ENCODE measurements at regions not wholly inside any gene's neighbourhood (a gene's known extent, or its start where the extent isn't known, plus 50 kb on each side); places are given as distances from the start of the nearest gene placed in this dataset.

DNA sequence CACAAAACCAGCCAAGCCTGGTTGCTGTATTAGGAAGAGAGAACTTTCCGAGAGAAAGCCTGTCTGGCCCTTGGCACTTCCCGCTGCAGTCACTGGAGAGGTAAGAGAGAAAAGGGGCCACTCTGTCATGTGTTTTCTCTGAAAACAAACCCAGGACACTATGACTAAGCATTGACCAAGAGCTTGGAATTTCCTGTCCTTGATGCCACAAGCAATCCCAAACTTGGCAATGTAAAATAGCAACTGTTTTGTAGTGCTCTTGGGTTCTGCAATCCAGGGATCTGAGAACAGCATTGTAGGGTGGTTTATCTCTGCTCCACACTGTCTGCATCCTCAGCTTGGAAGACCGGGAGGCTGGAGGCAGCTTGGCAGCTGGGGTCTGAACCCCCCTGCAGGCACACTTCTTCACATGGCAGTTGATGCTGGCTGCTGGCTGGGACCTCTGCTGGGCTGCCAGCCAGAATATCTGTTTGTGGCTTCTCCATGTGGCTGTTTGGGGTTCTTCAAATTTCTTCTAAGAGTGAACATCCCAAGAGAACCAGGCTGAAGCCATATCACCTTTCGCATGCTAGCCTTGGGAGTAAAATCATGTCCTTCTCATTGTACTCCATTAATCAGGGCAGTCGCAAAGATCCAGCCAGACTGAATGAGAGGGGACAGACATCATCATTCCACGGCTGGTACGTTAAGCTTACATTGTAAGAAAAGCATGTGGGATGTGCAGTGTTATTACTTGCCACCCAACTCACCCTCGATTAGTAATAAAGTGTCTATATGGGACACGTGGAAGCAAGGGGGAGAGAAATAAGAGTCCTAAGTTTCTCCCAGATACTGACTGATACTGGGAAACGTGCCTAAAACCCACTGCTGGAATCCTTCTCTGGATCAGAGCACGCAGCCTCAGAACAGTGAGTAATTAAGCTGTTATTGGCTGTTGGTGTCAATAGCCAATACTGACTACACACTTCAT, 537.4 kb upstream of the B3GAT1 start:
- TF ChIP-seq POLR2A (IDR thresholded peaks at IDR 0.05), result no peak
- TF ChIP-seq EP300 (IDR thresholded peaks at IDR 0.05), result no peak
- no peak for TF ChIP-seq POLR2AphosphoS5 (IDR thresholded peaks at IDR 0.05)
- TF ChIP-seq, protein P1, sequence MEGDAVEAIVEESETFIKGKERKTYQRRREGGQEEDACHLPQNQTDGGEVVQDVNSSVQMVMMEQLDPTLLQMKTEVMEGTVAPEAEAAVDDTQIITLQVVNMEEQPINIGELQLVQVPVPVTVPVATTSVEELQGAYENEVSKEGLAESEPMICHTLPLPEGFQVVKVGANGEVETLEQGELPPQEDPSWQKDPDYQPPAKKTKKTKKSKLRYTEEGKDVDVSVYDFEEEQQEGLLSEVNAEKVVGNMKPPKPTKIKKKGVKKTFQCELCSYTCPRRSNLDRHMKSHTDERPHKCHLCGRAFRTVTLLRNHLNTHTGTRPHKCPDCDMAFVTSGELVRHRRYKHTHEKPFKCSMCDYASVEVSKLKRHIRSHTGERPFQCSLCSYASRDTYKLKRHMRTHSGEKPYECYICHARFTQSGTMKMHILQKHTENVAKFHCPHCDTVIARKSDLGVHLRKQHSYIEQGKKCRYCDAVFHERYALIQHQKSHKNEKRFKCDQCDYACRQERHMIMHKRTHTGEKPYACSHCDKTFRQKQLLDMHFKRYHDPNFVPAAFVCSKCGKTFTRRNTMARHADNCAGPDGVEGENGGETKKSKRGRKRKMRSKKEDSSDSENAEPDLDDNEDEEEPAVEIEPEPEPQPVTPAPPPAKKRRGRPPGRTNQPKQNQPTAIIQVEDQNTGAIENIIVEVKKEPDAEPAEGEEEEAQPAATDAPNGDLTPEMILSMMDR (IDR thresholded peaks at IDR 0.05), result no peak
- no peak overlapping the region for H3K27ac ChIP-seq

DNA sequence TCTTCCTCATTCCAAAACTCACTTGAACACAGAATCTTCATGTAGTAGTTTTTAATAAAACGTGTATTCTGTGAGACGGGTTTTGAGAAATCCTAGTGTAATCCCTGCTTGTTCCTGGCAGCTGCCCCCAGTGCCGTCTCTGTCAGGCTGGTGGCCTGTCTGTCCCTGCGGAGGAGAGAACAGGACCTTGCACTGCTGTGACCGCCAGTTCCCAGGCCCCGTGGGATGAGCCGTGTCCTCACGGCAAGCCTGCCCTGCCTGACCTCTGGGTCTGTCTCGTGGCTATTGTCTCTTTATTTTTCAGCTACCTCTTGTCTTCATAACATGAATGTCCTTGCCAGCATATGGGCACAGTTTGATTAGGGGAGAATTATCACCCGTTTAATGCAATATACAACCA, 535.5 kb upstream of the B3GAT1 start:
- no peak overlapping the region for H3K27ac ChIP-seq
- H3K9me3 ChIP-seq, result no peaks in the 10 kb centered on the region
- H3K4me1 ChIP-seq, result peaks cover 0 to 10% (median 0%) of the 10 kb centered on the region in 3 donors
- WGBS, 2 donors (ENCODE audit: low coverage in 1 of 2), result 88 to 91% methylated on average over 4 to 9 of the region's 10 CpGs
- no peak overlapping the region for H3K4me3 ChIP-seq
- ATAC-seq, result no peak
- H3K36me3 ChIP-seq, result no peaks in the 10 kb centered on the region
- H3K27me3 ChIP-seq, result peaks cover 19% of the 10 kb centered on the region
- no peak for TF ChIP-seq EP300 (IDR thresholded peaks at IDR 0.05)
- no peak for TF ChIP-seq POLR2AphosphoS5 (IDR thresholded peaks at IDR 0.05)
- TF ChIP-seq, protein P1 (IDR thresholded peaks at IDR 0.05), result no peak
- no peak for TF ChIP-seq POLR2A (IDR thresholded peaks at IDR 0.05)

More for the DNA sequence above, 537.4 kb upstream of the B3GAT1 start:
- Histone ChIP-seq H3K4me3 (no peak overlapping the region), H3K27me3 (peaks cover 10% of the 10 kb centered on the region), H3K4me1 (peaks cover 0 to 10% (median 0%) of the 10 kb centered on the region in 3 donors), H3K36me3 (no peaks in the 10 kb centered on the region), H3K9me3 (no peaks in the 10 kb centered on the region)
- ATAC-seq, result peak; percentile 66
- 52 to 78% methylated on average over 4 to 6 of the region's 11 CpGs for WGBS, 2 donors (ENCODE audit: low coverage in 1 of 2)

DNA sequence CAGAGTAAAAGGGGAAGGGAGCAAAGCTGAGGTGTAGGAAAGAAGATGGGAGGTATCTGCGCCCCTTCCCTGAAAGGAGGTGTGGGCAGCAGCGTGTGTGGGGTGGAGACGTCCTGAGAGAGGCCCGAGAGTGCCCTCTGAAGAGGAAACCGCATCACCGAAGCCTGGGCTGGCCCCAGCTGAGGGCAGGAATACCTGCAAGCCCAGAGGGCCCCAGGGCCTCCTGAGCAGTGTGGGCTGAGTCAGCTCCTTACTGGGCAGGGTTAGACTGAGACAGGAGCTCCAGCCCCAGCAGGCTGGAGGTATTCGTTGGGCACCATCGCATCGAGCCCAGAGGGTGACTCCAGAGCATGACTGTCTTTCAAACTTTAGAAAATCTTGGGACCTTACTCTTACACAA, 534.0 kb upstream of the B3GAT1 start:
- Histone ChIP-seq H3K9me3 (no peaks in the 10 kb centered on the region), H3K27ac (no peak overlapping the region), H3K4me1 (peaks cover 0 to 10% (median 0%) of the 10 kb centered on the region in 3 donors), H3K4me3 (no peak overlapping the region), H3K36me3 (no peaks in the 10 kb centered on the region), H3K27me3 (peaks cover 29% of the 10 kb centered on the region)
- ATAC-seq, result no peak
- 73% methylated on average over 7 of the region's 9 CpGs; no CpG with 5 or more reads in 1 of the 2 donors for WGBS, 2 donors (ENCODE audit: low coverage in 1 of 2)
- TF ChIP-seq POLR2A (IDR thresholded peaks at IDR 0.05), result no peak
- TF ChIP-seq, protein P1 (IDR thresholded peaks at IDR 0.05), result no peak
- no peak for TF ChIP-seq POLR2AphosphoS5 (IDR thresholded peaks at IDR 0.05)
- TF ChIP-seq EP300 (IDR thresholded peaks at IDR 0.05), result no peak

DNA sequence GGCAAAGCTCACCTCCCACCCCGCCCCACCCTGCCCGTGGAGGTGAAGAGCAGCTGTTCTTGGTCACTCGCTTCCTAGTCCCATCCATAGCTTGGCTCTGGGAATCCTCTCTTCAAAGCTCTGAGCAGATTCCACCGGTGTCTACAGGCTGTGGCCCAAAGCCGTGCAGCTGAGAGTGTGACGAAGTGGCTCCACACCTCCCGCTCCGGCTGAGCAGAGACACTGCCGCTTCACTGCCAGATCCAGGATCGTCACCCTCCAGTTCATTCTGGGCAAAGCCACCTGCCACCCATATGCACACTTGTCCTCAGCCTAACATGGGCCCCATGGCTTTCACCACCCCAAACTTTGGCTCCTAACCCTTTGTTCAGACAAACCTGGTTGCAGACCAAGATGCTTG, 532.9 kb upstream of the B3GAT1 start:
- Histone ChIP-seq H3K27ac (no peak overlapping the region), H3K36me3 (no peaks in the 10 kb centered on the region), H3K9me3 (no peaks in the 10 kb centered on the region), H3K27me3 (peaks cover 29% of the 10 kb centered on the region), H3K4me3 (no peak overlapping the region), H3K4me1 (peaks cover 0 to 10% (median 0%) of the 10 kb centered on the region in 3 donors)
- TF ChIP-seq, protein P1 (IDR thresholded peaks at IDR 0.05), result no peak
- TF ChIP-seq POLR2A (IDR thresholded peaks at IDR 0.05), result no peak
- TF ChIP-seq EP300 (IDR thresholded peaks at IDR 0.05), result no peak
- no peak for TF ChIP-seq POLR2AphosphoS5 (IDR thresholded peaks at IDR 0.05)
- WGBS, 2 donors (ENCODE audit: low coverage in 1 of 2), result 78 to 86% methylated on average over 3 to 4 of the region's 10 CpGs
- no peak for ATAC-seq
